CD4-positive, alpha-beta T cell treated with Interferon alpha-2 for 1 hour (primary cell): ENCODE measurements at regions not wholly inside any gene's neighbourhood (a gene's known extent, or its start where the extent isn't known, plus 50 kb on each side); places are given as distances from the start of the nearest gene placed in this dataset.

ENCODE experiments used
- DNase-seq, 2 donors: peaks; one replicate each; pipeline ENCODE4 v3.0.0-alpha.2; 2020 to 2022

GRCh38 chr2:56444339-56444738 lies 260.5 kb downstream of the CCDC85A start:
- DNase-seq, result no peak

GRCh38 chr2:56448403-56449001 lies 264.7 kb downstream of the CCDC85A start:
- no peak for DNase-seq

- DNase-seq, result no peak
These were observed 265.2 kb downstream of the CCDC85A start for GRCh38 chr2:56449002-56449431.

GRCh38 chr2:56449449-56449860 lies 265.7 kb downstream of the CCDC85A start:
- no peak for DNase-seq

- DNase-seq, result no peak
These were observed 266.3 kb downstream of the CCDC85A start for GRCh38 chr2:56450047-56450446.

GRCh38 chr2:56450772-56451171 lies 267.0 kb downstream of the CCDC85A start:
- DNase-seq, result no peak

- DNase-seq, result no peak
These were observed 271.9 kb downstream of the CCDC85A start for GRCh38 chr2:56455642-56456041.

- no peak for DNase-seq
These were observed 273.0 kb downstream of the CCDC85A start for GRCh38 chr2:56456791-56457190.

- no peak for DNase-seq
These were observed 276.7 kb downstream of the CCDC85A start for GRCh38 chr2:56460508-56460907.

GRCh38 chr2:56464066-56464465 lies 280.3 kb downstream of the CCDC85A start:
- DNase-seq, result no peak

- no peak for DNase-seq
These were observed 280.8 kb downstream of the CCDC85A start for GRCh38 chr2:56464613-56465012.

- DNase-seq, result no peak
These were observed 281.7 kb downstream of the CCDC85A start for GRCh38 chr2:56465491-56465890.

GRCh38 chr2:56473524-56473923 lies 289.7 kb downstream of the CCDC85A start:
- no peak for DNase-seq

GRCh38 chr2:56474412-56475158 lies 290.8 kb downstream of the CCDC85A start:
- DNase-seq, result no peak

GRCh38 chr2:56475191-56475590 lies 291.4 kb downstream of the CCDC85A start:
- DNase-seq, result no peak

- no peak for DNase-seq
These were observed 292.8 kb downstream of the CCDC85A start for GRCh38 chr2:56476509-56477071.

GRCh38 chr2:56478027-56478426 lies 294.2 kb downstream of the CCDC85A start:
- DNase-seq, result no peak

GRCh38 chr2:56483081-56483480 lies 299.3 kb downstream of the CCDC85A start:
- no peak for DNase-seq

- no peak for DNase-seq
These were observed 301.1 kb downstream of the CCDC85A start for GRCh38 chr2:56484906-56485305.

GRCh38 chr2:56500317-56500716 lies 316.5 kb downstream of the CCDC85A start:
- DNase-seq, result no peak

GRCh38 chr2:56502616-56503015 lies 318.8 kb downstream of the CCDC85A start:
- no peak for DNase-seq

- no peak for DNase-seq
These were observed 322.1 kb downstream of the CCDC85A start for GRCh38 chr2:56505885-56506284.

GRCh38 chr2:56508662-56509061 lies 324.9 kb downstream of the CCDC85A start:
- no peak for DNase-seq

GRCh38 chr2:56510610-56511009 lies 326.8 kb downstream of the CCDC85A start:
- no peak for DNase-seq
